ENCODE measurements at regions not wholly inside any gene's neighbourhood (a gene's known extent, or its start where the extent isn't known, plus 50 kb on each side); places are given as distances from the start of the nearest gene placed in this dataset.

- Mint-ChIP-seq H3K4me1 (ENCODE audit: unreplicated experiment) (peaks cover 21% of the 10 kb centered on the region), H3K4me3 (no peak overlapping the region), H3K9me3 (peaks cover 7% of the 10 kb centered on the region), H3K36me3 (no peaks in the 10 kb centered on the region), H3K27ac (no peak overlapping the region), H3K27me3 (no peaks in the 10 kb centered on the region)
- TF ChIP-seq, protein P1, sequence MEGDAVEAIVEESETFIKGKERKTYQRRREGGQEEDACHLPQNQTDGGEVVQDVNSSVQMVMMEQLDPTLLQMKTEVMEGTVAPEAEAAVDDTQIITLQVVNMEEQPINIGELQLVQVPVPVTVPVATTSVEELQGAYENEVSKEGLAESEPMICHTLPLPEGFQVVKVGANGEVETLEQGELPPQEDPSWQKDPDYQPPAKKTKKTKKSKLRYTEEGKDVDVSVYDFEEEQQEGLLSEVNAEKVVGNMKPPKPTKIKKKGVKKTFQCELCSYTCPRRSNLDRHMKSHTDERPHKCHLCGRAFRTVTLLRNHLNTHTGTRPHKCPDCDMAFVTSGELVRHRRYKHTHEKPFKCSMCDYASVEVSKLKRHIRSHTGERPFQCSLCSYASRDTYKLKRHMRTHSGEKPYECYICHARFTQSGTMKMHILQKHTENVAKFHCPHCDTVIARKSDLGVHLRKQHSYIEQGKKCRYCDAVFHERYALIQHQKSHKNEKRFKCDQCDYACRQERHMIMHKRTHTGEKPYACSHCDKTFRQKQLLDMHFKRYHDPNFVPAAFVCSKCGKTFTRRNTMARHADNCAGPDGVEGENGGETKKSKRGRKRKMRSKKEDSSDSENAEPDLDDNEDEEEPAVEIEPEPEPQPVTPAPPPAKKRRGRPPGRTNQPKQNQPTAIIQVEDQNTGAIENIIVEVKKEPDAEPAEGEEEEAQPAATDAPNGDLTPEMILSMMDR (conservative IDR thresholded peaks at IDR 0.05) = no peak
- DNase-seq (ENCODE audit: extremely low spot score, unreplicated experiment) = no peak
These were observed 99.3 kb downstream of the GLUL start for GRCh38 chr1:182292193-182292741.

- DNase-seq (ENCODE audit: extremely low spot score, unreplicated experiment) = no peak
- H3K4me1 Mint-ChIP-seq (ENCODE audit: unreplicated experiment) = peaks cover 26% of the 10 kb centered on the region
- H3K36me3 Mint-ChIP-seq = no peaks in the 10 kb centered on the region
- peaks cover 7% of the 10 kb centered on the region for H3K9me3 Mint-ChIP-seq
- H3K27ac Mint-ChIP-seq = no peak overlapping the region
- TF ChIP-seq, protein P1 (conservative IDR thresholded peaks at IDR 0.05) = no peak
- no peak overlapping the region for H3K4me3 Mint-ChIP-seq
- H3K27me3 Mint-ChIP-seq = no peaks in the 10 kb centered on the region
These were observed 99.9 kb downstream of the GLUL start for GRCh38 chr1:182291584-182292192.

GRCh38 chr1:182288749-182289604, 102.6 kb downstream of the GLUL start:
- TF ChIP-seq, protein P1 (conservative IDR thresholded peaks at IDR 0.05) = no peak
- Mint-ChIP-seq H3K4me3 (no peak overlapping the region), H3K4me1 (ENCODE audit: unreplicated experiment) (peaks cover 22% of the 10 kb centered on the region), H3K27ac (no peak overlapping the region), H3K9me3 (peaks cover 7% of the 10 kb centered on the region), H3K36me3 (no peaks in the 10 kb centered on the region), H3K27me3 (no peaks in the 10 kb centered on the region)
- no peak for DNase-seq (ENCODE audit: extremely low spot score, unreplicated experiment)

GRCh38 chr1:182286761-182287160, 104.8 kb downstream of the GLUL start:
- Mint-ChIP-seq H3K36me3 (no peaks in the 10 kb centered on the region), H3K9me3 (peaks cover 7% of the 10 kb centered on the region), H3K27me3 (no peaks in the 10 kb centered on the region), H3K4me1 (ENCODE audit: unreplicated experiment) (peaks cover 22% of the 10 kb centered on the region), H3K4me3 (no peak overlapping the region), H3K27ac (no peak overlapping the region)
- no peak for DNase-seq (ENCODE audit: extremely low spot score, unreplicated experiment)
- TF ChIP-seq, protein P1 (conservative IDR thresholded peaks at IDR 0.05) = no peak

- Mint-ChIP-seq H3K27ac (no peak overlapping the region), H3K36me3 (no peaks in the 10 kb centered on the region), H3K9me3 (no peaks in the 10 kb centered on the region), H3K27me3 (no peaks in the 10 kb centered on the region), H3K4me3 (no peak overlapping the region), H3K4me1 (ENCODE audit: unreplicated experiment) (peaks cover 8% of the 10 kb centered on the region)
- DNase-seq (ENCODE audit: extremely low spot score, unreplicated experiment) = no peak
- TF ChIP-seq, protein P1 (conservative IDR thresholded peaks at IDR 0.05) = no peak
These were observed 107.6 kb downstream of the GLUL start for GRCh38 chr1:182283746-182284544.
